OCI-LY7 (cell line): ENCODE measurements at regions not wholly inside any gene's neighbourhood (a gene's known extent, or its start where the extent isn't known, plus 50 kb on each side); places are given as distances from the start of the nearest gene placed in this dataset.
"Not testable (repeated sequence)": the region's sequence is repeated elsewhere in the genome, so short reads cannot be mapped to it uniquely, and the experiment has no call there.

ENCODE experiments used
- BruUV-seq: library from RNA; stranded (reverse); fragments of 400-500 nt; replicated peaks from 2 replicates; lab custom pipeline; 2021; lab: Mats Ljungman, UMichigan
- CTCF ChIA-PET: fragments of 300-600 bp; sonication (Branson Sonifier 250); formaldehyde crosslinking; loops from one replicate; lab custom pipeline; 2022; ENCODE audit warnings: antibody characterized with exemption; ENCODE audit not compliant: unreplicated experiment; lab: Charles Lee
- POLR2A ChIA-PET: fragments of 300-600 bp; sonication (Branson Sonifier 250); formaldehyde crosslinking; loops from one replicate; lab custom pipeline; 2022; ENCODE audit warnings: antibody characterized with exemption; lab: Charles Lee
- DNase-seq: peaks from one replicate; pipeline ENCODE4 v3.0.0-alpha.2; 2015; ENCODE audit warnings: low spot score
- H2AFZ ChIP-seq: fragments of 200-600 bp; sonication (generic), shearing (Covaris generic); 2 replicates; pipeline ENCODE4 v1.6.1; 2014; ENCODE audit warnings: mild to moderate bottlenecking, antibody characterized with exemption, low read length, moderate library complexity
- H3K27ac ChIP-seq: fragments of 200-600 bp; sonication (generic); 2 replicates; pipeline ENCODE4 v1.5.1; 2014; ENCODE audit warnings: mixed run types, low read depth, mild to moderate bottlenecking, moderate library complexity, low read length, inconsistent platforms; ENCODE audit not compliant: poor library complexity, severe bottlenecking
- H3K36me3 ChIP-seq: fragments of 200-600 bp; sonication (generic); 2 replicates; pipeline ENCODE4 v1.6.1; 2014; ENCODE audit warnings: mild to moderate bottlenecking, antibody characterized with exemption, low read length, moderate library complexity, mixed read lengths; ENCODE audit not compliant: insufficient read depth
- H3K4me1 ChIP-seq: fragments of 200-600 bp; sonication (generic); 2 replicates; pipeline ENCODE4 v1.5.1; 2014; ENCODE audit warnings: mild to moderate bottlenecking, low read length; ENCODE audit not compliant: insufficient read depth, poor library complexity, severe bottlenecking
- H3K4me2 ChIP-seq: fragments of 200-600 bp; sonication (generic); 2 replicates; pipeline ENCODE4 v1.6.1; 2014; ENCODE audit warnings: mild to moderate bottlenecking, low read length
- H3K4me3 ChIP-seq: fragments of 200-600 bp; sonication (generic); 2 replicates; pipeline ENCODE4 v1.5.1; 2014; ENCODE audit warnings: mild to moderate bottlenecking, low read depth, low read length; ENCODE audit not compliant: poor library complexity, severe bottlenecking
- H3K79me2 ChIP-seq: fragments of 200-600 bp; sonication (generic); 2 replicates; pipeline ENCODE4 v1.6.1; 2016; ENCODE audit warnings: low read depth, mild to moderate bottlenecking, low read length, moderate library complexity, mixed read lengths; ENCODE audit not compliant: insufficient read depth
- H3K9me2 ChIP-seq: fragments of 200-600 bp; sonication (generic); 2 replicates; pipeline ENCODE4 v1.6.1; 2016; ENCODE audit warnings: mild to moderate bottlenecking, low read length, mixed read lengths; ENCODE audit not compliant: insufficient read depth
- H3K9me3 ChIP-seq: fragments of 200-600 bp; sonication (generic); 2 replicates; pipeline ENCODE4 v1.6.1; 2014; ENCODE audit warnings: mild to moderate bottlenecking, mixed run types, low read length, mixed read lengths
- H4K20me1 ChIP-seq: fragments of 200-600 bp; sonication (generic); 2 replicates; pipeline ENCODE4 v1.6.1; 2014; ENCODE audit warnings: mild to moderate bottlenecking, antibody characterized with exemption, low read length, moderate library complexity, mixed read lengths; ENCODE audit not compliant: insufficient read depth
- CTCF ChIP-seq: fragments of 200-600 bp; sonication (generic); conservative IDR thresholded peaks from 2 replicates; pipeline ENCODE4 v1.5.1; 2014; ENCODE audit warnings: mild to moderate bottlenecking, antibody characterized with exemption, low read length, moderate library complexity, mixed read lengths
- EZH2phosphoT487 ChIP-seq: fragments of 200-600 bp; sonication (generic); IDR thresholded peaks from 2 replicates; pipeline ENCODE4 v1.6.1; 2018; ENCODE audit warnings: low read depth, borderline replicate concordance, mild to moderate bottlenecking, mixed run types, antibody characterized with exemption, low read length, moderate library complexity, mixed read lengths
- intact Hi-C: fragments of 100-400 bp; cut with micrococcal nuclease; formaldehyde crosslinking; loops from one replicate; pipeline ENCODE4 v1.10.0; 2022; ENCODE audit not compliant: unreplicated experiment

GRCh38 chr11:134856056-134856971, 444.3 kb upstream of the B3GAT1 start:
- Histone ChIP-seq H3K4me1 (no peaks in the 10 kb centered on the region), H3K4me2 (no peak overlapping the region), H3K9me3 (no peaks in the 10 kb centered on the region), H3K36me3 (no peaks in the 10 kb centered on the region), H3K4me3 (no peak overlapping the region), H3K9me2 (no peaks in the 10 kb centered on the region), H4K20me1 (no peaks in the 10 kb centered on the region), H2AFZ (no peak overlapping the region), H3K79me2 (no peaks in the 10 kb centered on the region), H3K27ac (no peak overlapping the region)
- no peak for DNase-seq
- intact Hi-C loops: no loop called here
- TF ChIP-seq EZH2phosphoT487 (no peak), CTCF (no peak)
- ChIA-PET POLR2A (no interaction called here), CTCF (no interaction called here)
- no TSS peak for BruUV-seq

GRCh38 chr11:134853992-134854991, 442.2 kb upstream of the B3GAT1 start:
- Histone ChIP-seq H2AFZ (no peak overlapping the region), H3K4me1 (no peaks in the 10 kb centered on the region), H3K9me2 (no peaks in the 10 kb centered on the region), H3K9me3 (no peaks in the 10 kb centered on the region), H3K4me3 (no peak overlapping the region), H3K36me3 (no peaks in the 10 kb centered on the region), H3K27ac (no peak overlapping the region), H4K20me1 (no peaks in the 10 kb centered on the region), H3K79me2 (no peaks in the 10 kb centered on the region), H3K4me2 (no peak overlapping the region)
- no peak for TF ChIP-seq CTCF
- no peak for TF ChIP-seq EZH2phosphoT487
- no peak for DNase-seq
- CTCF ChIA-PET: no interaction called here
- POLR2A ChIA-PET: no interaction called here
- intact Hi-C loops: no loop called here
- BruUV-seq: no TSS peak

GRCh38 chr11:134851503-134852224, 439.6 kb upstream of the B3GAT1 start:
- H3K4me2 ChIP-seq, BruUV-seq: not testable (repeated sequence)

More at GRCh38 chr11:134851503-134852224, 439.6 kb upstream of the B3GAT1 start:
- H3K9me2 ChIP-seq, POLR2A ChIA-PET, H3K4me3 ChIP-seq, H3K4me1 ChIP-seq, CTCF ChIA-PET, H3K36me3 ChIP-seq, DNase-seq, intact Hi-C loops, H3K9me3 ChIP-seq, H4K20me1 ChIP-seq, H3K27ac ChIP-seq, H3K79me2 ChIP-seq, H2AFZ ChIP-seq: not testable (repeated sequence)
